ENCODE measurements at regions not wholly inside any gene's neighbourhood (a gene's known extent, or its start where the extent isn't known, plus 50 kb on each side); places are given as distances from the start of the nearest gene placed in this dataset.

- no peak for TF ChIP-seq CTCF (IDR thresholded peaks at IDR 0.05; ENCODE audit: insufficient read depth, low read depth, low read length, missing control alignments)
- DNase-seq (ENCODE audit: low read depth): no peak
- H3K4me3 ChIP-seq (ENCODE audit: low read depth, low read length): no peak overlapping the region
Measured at GRCh38 chr4:134754301-134755019, 552.9 kb upstream of the PABPC4L start.

DNA sequence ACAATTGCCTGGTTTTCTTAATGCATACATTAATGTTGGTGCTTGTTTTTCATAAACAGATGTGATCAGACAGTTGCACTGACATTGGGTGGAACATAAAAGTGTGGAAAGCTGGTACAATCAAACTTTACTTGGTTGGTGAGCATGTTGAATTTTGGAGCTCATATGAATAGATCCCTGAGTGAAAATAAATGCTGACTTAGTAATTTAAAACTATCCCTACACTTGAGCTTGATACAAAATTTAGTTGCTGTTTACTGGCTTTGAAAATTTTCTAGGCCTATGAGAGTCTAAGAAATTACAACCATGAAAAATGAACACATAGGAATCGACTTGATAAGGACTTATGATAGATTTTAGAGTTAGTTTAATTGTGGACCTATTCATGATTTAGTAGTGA, 551.8 kb upstream of the PABPC4L start:
- DNase-seq (ENCODE audit: low read depth): no peak
- no peak for TF ChIP-seq CTCF (IDR thresholded peaks at IDR 0.05; ENCODE audit: insufficient read depth, low read depth, low read length, missing control alignments)
- no peak overlapping the region for H3K4me3 ChIP-seq (ENCODE audit: low read depth, low read length)

DNA sequence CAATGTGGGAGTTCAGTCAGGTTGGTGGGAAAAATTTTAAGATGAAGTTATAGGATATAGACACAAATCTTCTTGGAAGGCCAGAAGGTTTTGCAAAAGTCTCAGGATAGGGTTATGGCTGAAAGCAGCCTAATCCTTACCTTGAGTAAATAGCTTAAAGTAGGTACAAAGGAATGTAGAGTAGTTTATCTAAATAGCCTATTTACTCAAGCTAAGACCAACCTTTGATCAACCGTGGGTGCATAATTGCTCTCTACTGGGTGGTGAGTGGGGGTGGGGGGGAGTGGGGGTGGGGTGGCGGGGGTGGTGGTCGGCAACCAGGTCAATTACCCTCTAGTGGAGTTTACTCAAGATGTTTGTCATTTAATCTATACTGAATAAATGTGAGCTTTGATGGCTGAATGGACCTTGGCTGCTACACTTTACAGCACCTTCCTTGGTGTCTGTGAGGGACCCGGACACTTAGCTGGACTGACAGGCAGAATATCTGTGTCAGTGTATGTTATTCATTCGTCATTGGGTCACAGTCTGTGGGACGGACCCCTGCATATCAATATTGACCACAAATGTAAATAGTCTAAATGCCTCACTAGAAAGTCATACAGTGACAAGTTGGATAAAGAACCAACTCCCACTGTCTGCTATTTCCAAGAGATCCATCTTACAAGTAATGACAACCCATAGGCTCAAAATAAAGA, 545.7 kb upstream of the PABPC4L start:
- no peak overlapping the region for H3K4me3 ChIP-seq (ENCODE audit: low read depth, low read length)
- no peak for DNase-seq (ENCODE audit: low read depth)
- TF ChIP-seq CTCF (IDR thresholded peaks at IDR 0.05; ENCODE audit: insufficient read depth, low read depth, low read length, missing control alignments): no peak

DNA sequence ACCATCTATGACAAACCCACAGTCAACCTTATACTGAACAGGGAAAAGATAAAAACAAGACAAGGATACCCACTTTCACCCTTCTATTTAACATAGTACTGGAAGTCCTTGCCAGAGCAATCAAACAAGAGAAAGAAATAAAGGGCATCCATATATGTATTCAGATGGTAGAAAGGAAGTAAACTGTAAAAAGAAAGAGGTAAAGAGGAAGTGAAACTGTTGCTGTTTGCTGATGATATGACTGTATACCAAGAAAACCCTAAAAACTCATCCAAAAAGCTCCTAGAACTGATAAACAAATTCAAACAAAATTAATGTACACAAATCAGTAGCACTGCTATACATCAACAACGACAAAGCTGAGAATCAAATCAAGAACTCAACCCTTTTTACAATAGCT, 538.7 kb upstream of the PABPC4L start:
- H3K4me3 ChIP-seq (ENCODE audit: low read depth, low read length): no peak overlapping the region
- no peak for DNase-seq (ENCODE audit: low read depth)
- TF ChIP-seq CTCF (IDR thresholded peaks at IDR 0.05; ENCODE audit: insufficient read depth, low read depth, low read length, missing control alignments): no peak

DNA sequence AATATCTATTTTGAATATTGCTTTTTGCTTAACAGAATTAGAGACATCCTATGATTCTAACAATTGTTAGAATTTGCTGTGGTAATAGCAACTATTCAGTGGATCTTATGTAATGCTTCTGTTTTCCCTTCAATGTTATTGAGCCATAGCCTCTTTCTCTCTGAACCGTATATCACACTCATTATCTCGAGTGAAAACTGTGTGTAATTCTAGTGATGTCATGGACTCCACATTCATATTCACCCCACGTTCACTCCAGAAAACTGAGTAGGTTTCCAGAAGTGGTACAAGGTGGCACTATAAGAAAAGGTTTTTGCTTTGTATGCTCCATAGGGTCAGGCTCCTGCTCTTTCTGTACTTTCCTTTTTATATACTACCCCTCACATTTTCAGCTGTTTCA, 534.3 kb upstream of the PABPC4L start:
- DNase-seq (ENCODE audit: low read depth): no peak
- H3K4me3 ChIP-seq (ENCODE audit: low read depth, low read length): no peak overlapping the region
- no peak for TF ChIP-seq CTCF (IDR thresholded peaks at IDR 0.05; ENCODE audit: insufficient read depth, low read depth, low read length, missing control alignments)

DNA sequence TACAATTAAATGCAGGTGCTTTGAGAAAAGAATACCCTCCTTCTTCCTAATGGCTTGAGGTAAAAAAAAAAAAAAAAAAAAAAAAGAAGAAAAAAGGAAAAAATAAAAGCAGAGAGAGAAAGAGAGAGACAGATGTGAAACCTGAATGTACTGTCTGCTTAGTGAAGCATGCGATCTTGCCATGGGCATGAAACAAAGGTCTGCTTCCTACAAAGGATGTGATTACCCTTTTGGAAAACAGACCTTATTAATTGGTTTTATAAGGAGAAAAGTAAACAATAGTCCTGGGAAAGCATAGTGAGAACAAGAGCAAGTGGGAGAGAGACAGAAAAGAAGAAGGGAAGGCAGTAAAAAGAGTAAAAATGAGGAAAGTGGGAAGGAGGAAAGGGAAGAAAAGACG, 526.1 kb upstream of the PABPC4L start:
- DNase-seq (ENCODE audit: low read depth): no peak
- TF ChIP-seq CTCF (IDR thresholded peaks at IDR 0.05; ENCODE audit: insufficient read depth, low read depth, low read length, missing control alignments): no peak
- H3K4me3 ChIP-seq (ENCODE audit: low read depth, low read length): no peak overlapping the region

Measured in GM12865 (cell line).